Daoy (cell line): ENCODE measurements at regions not wholly inside any gene's neighbourhood (a gene's known extent, or its start where the extent isn't known, plus 50 kb on each side); places are given as distances from the start of the nearest gene placed in this dataset.

Experiments
- DNase-seq: peaks from one replicate; pipeline ENCODE4 v3.0.0-alpha.2; 2015; ENCODE audit warnings: low read depth

DNA sequence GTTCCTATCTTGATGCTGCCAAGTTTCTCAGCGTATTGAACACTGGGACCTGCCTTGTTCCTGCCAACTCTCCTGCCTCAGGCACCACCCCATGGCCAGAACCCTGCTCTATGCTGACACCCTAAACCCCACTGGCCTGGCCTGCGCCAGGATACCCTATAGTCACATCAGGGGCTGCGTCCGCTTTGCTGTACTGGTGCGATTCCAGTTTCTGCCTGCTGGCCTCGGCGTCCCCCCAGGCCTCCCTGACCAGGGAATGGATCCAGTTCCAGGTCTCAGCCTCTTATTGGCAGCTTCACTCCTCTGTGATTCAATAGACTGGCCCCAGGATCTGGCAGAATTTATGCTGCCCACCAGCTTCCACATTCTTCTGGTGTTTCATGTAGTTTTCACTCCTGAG lies 55.0 kb downstream of the GPR6 start:
- no peak for DNase-seq

DNA sequence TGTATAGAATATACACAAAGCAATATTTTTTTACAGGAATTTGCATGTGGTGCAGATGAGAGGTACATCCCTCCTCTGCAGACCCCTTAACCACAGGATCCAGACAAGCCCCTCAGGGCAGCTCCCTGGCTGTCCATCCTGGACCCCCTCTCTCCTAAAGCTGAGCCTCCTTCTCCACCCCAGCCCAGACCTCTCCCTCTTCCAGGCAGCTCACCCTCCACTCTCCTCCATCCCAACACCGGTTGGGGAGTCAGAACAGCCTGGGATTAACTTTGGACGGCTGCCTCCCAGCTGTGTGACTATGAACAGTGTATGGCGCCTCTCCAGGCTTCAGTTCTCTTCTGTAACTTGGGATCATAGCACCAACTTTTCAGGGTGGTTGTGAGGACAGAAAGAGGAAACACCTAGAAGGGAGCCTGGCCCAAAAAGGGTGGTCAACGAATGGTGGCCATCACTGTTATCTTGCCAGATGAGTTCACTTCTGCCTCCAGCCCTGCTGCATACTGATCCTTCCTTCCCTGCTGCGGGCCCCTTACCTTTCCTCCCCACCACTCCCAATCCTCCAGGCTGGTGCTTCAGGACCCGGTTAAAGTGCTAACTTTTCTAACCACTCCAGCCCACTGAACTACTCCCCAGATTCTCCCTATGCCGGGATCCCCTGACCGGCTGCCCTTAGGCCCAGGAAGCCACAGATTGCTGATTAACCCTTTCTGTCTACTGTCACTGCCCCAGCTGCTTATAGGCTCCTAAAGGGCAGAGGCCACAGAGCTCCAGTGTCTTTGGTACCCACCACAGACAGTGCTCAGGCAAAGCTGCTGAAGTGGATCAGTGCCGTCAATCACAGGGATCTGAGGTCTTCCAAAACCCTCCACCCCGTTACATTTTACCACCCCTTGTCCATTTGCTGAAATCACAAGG lies 55.9 kb downstream of the GPR6 start:
- no peak for DNase-seq

- DNase-seq, result no peak
Observed at GRCh38 chr6:110034667-110035036, 56.5 kb downstream of the GPR6 start.

- no peak for DNase-seq
Observed at GRCh38 chr6:110035321-110035720, 57.2 kb downstream of the GPR6 start.

DNA sequence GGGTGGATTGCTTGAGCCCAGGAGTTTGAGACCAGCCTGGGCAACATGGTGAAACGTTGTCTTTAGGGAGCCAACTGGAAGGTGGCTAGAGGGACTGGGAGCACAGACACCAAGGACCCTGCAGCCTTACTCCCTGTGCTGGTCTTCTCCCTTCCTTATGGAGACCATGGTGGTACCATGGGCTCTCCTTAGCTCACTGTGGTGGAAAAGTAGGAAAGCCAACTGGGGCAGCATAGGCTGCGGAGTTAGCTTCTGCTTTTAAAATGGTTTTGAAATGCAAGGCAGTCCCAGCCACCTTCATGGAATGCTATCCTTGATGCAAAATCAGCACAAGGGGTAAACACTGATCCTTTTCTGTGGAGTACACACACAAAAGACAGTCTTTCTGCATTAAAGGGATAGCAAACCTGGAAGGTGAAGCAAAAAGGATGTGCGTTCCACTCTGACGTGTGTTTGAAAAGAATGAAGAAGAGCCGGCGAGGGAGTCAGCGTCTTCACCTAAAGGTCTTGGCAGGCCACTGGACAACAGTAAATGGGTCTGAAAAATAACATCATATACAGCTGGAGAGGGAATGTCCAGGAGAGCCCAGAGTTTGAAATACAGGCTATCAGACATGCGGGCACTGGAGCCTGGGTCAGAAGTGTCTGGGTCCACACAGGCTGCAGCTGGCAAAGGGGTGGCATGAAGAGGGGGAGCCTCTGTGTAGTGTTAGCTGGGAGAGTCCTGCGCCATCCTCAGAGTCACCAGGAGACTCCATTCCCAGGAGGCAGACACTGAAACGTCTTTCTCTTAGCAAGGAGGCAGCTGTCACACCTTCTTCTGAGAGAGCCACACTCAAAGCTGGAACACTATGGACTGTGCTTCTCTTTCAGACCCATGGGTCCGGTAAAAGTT lies 58.5 kb downstream of the GPR6 start:
- no peak for DNase-seq

DNA sequence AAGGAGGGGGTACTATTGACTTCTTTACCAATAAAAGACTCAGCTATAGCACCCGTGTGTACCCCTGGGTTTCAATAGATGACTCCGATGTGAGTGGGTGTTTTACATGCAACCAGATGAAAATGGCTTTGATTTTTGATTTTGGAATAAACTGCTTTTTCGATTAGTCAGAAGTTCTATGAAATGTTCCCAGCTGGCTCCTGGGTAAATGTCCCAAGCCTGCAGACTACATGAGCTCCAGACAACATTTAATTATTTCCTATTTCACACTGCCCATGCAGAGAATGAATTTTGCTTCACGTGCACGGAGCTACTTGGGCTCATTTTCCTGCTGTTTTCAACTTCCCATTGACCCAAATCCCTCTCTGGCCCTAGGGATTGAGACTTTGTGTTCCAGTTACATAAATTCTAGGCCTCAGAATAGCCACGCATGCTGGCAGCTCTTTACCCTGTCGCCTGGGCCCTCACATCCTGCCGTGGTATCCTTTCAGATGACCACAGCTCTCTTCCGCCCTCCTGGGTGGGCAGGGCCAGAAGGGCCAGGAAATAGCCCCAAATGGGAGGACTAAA lies 59.7 kb downstream of the GPR6 start:
- DNase-seq, result no peak

DNA sequence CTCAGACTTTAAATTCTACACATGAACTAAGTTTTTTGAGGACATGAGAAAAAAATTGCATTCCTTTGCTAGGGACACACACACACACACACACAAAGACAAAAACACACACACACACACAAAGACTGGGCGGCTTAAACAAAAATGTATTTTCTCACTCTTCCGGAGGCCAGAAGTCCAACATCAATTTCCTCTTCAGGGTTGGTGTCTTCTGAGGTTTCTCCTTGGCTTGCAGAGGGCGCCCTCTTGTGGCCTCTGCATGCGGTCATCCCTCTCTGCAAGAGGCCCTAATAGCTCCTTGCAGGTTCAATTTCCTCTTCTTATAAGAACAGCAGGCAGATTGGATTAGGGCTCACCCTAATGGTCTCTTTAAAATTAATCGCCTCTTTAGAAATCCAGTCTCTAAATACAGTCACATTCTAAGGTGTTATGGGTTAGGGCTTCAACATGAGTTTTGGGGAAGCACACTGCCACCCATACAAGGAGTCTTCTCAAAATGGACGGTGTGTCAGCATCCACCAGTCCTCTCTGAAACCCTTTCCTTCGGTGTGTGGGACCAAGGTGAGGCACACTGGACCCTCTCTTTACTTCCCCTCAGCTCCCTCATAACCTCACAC lies 61.4 kb downstream of the GPR6 start:
- DNase-seq, result peak; percentile 84

DNA sequence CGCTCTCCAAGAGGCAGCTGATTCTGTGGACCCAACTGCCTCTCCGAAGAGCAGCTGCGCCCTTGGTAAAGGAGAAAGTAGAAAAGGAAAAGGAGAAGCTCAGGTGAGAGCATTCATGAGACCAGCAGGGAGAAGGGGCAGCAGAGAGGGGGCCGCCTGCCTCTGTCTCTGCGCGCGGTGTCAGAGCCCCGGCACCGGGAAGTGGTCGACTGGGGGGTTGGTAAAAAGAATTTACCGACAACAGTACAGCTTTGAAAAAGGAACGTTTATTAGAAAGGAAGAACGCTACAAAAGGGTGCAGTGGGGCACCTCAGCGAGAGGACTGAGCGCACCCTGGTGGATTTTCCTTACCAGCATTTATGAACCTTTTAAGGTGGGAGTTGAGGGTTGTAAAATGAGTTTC lies 61.9 kb downstream of the GPR6 start:
- peak; percentile 21 for DNase-seq

- DNase-seq, result no peak
Observed at GRCh38 chr6:110040716-110041115, 62.6 kb downstream of the GPR6 start.

- DNase-seq, result no peak
Observed at GRCh38 chr6:110041126-110041525, 63.0 kb downstream of the GPR6 start.

- no peak for DNase-seq
Observed at GRCh38 chr6:110041830-110042229, 63.7 kb downstream of the GPR6 start.

DNA sequence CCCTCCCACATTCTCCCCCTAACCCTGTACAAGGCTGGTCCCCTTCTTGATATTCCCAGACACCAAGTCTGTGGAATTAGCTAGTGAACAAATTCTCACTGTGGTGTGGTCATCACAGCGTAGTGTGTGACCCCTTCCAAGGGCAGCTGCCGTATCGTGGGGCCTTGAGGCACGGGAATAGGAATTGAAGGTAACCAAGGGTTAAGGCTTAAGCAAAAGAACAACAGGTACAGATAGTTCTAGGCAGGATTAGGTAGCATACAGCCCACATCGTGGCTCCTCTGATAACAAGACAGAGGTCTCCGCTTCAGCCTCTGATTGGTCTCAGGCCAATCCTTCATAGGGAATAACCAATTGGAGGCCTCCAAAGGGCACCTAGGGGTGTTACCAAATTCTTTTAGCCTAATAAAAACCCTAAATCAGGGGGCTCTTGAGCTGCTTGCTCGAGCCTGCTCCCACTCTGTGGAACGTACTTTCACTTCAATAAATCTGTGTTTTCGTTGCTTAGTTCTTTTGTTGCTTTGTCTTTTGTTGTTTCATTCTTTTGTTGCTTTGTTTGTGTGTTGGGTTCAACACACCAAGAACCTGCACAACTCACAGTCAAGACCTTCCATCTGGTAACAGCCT lies 64.7 kb downstream of the GPR6 start:
- DNase-seq, result no peak

DNA sequence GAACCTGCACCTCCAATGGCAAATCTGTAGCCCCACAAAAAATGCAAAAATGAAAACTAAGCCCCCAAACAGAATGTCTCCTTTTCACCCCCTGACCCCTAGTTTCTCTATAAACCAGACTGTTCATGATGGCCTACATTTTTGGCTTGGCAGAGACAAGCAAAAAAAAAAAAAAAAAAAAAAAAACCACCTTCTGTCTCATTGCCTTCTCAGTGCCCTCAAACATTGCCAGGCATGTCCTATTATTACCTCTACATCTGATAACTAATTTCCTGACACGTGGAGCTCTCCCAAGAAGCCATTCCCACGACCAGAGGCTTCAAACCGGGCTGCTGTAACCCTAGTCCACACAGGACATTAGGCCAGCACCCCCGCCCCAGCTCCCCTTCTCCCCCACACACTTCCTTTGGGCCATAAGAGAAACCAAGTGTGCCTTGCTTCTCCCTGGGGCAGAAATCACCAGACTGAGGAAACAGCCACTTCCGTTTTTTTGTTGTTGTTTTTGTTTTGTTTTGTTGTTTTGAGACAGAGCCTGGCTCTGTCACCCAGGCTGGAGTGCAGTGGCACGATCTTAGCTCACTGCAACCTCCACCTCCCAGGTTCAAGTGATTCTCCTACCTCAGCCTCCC lies 65.4 kb downstream of the GPR6 start:
- DNase-seq, result no peak

DNA sequence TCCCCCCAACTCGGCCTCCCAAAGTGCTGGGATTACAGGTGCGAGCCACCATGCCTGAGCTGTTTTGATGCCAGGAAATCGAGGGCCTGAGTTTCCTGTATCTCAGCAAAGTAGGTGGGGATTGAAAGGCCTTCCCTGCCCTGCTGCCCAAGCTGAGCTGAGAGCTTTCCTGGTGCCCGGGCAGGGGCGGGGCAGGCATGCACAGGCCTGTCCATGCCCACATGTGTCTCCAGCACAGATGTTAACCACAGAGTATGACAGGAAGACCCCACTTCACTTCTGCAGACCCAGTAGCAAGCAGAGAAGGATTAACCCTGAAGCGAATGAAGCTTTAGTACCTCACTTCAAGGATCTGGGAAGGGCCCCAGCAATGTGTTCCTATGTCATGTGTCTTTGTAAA lies 66.0 kb downstream of the GPR6 start:
- no peak for DNase-seq

- no peak for DNase-seq
Observed at GRCh38 chr6:110044622-110045021, 66.5 kb downstream of the GPR6 start.

DNA sequence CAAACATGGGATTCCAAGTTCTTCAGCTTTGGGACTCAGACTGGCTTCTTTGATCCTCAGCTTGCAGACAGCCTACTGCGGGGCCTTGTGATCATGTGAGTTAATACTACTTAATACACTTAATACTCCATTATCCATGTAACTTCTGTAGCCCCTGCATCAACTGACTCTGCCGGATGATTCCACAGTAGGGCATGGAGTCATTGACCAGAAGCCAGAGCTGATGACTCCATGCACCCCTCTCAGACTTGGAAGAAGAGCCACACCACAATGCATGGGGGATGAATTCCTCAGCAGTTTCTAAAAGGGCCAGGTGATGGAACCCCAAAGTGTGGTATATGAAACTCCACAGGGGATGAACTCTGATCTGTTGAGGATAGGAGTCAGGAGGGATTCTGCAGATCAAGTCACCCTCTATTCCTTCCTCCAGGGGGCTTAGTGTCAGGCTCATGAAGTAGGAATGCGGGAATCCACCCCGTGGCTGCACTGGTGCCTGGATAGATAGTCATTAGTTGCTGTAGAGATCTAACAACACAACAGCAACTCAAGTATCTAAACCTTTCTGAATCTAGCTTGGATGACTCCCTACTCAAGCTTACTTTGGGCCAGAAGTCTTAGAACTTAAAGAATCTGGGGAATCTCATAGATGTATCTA lies 70.2 kb downstream of the GPR6 start:
- no peak for DNase-seq

GRCh38 chr6:110049696-110050439 lies 71.8 kb downstream of the GPR6 start:
- DNase-seq, result no peak
